ENCODE measurements at regions not wholly inside any gene's neighbourhood (a gene's known extent, or its start where the extent isn't known, plus 50 kb on each side); places are given as distances from the start of the nearest gene placed in this dataset.

DNA sequence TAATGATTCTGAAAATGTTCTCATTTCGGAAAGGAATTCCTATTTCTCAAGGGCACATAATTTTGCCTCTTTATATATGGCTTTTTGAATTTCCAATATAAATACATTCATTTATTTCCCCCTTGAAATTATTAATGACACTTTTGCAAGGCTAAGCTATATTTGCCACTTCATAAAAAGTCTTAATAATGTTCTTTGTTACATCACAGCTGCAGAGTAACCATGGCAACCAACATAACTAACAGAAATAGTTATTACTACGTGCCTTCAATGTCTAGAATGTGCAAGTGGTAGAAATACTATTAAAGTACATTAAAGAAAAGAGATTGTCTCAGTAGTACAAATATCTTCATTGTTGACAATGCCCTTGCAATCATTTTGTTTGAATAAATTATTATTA lies 471.8 kb downstream of the C3orf38 start:
- Mint-ChIP-seq H3K4me3 (ENCODE audit: low read depth) (no peak overlapping the region), H3K9me3 (ENCODE audit: low read depth) (no peaks in the 10 kb centered on the region), H3K27me3 (no peaks in the 10 kb centered on the region), H3K27ac (no peak overlapping the region), H3K36me3 (ENCODE audit: insufficient read depth) (no peaks in the 10 kb centered on the region), H3K4me1 (ENCODE audit: low read depth) (no peaks in the 10 kb centered on the region)
- TF ChIP-seq, protein P1, sequence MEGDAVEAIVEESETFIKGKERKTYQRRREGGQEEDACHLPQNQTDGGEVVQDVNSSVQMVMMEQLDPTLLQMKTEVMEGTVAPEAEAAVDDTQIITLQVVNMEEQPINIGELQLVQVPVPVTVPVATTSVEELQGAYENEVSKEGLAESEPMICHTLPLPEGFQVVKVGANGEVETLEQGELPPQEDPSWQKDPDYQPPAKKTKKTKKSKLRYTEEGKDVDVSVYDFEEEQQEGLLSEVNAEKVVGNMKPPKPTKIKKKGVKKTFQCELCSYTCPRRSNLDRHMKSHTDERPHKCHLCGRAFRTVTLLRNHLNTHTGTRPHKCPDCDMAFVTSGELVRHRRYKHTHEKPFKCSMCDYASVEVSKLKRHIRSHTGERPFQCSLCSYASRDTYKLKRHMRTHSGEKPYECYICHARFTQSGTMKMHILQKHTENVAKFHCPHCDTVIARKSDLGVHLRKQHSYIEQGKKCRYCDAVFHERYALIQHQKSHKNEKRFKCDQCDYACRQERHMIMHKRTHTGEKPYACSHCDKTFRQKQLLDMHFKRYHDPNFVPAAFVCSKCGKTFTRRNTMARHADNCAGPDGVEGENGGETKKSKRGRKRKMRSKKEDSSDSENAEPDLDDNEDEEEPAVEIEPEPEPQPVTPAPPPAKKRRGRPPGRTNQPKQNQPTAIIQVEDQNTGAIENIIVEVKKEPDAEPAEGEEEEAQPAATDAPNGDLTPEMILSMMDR (IDR thresholded peaks at IDR 0.05; ENCODE audit: unreplicated experiment), result no peak
- no peak for DNase-seq (ENCODE audit: low spot score, unreplicated experiment)

DNA sequence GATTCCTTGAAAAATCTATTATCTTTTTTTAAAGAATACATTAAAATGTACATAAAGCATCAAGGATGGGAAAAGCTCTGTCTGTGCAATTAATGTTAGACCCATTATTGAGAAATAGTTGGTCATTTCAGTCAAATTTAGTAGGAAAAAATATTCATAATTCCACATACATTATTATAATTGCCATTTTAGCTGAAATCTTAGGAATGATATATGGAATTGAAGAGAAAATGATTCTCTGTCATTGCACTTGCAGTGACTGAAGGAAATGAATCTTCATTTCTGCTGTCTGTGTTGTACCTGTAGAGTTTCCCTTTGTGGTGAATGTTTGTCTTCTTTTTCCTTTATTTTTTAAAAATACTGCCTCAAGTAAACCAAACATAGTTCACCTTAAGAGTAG lies 473.9 kb downstream of the C3orf38 start:
- Mint-ChIP-seq H3K9me3 (ENCODE audit: low read depth) (no peaks in the 10 kb centered on the region), H3K27me3 (no peaks in the 10 kb centered on the region), H3K36me3 (ENCODE audit: insufficient read depth) (no peaks in the 10 kb centered on the region), H3K4me1 (ENCODE audit: low read depth) (no peaks in the 10 kb centered on the region), H3K4me3 (ENCODE audit: low read depth) (no peak overlapping the region), H3K27ac (no peak overlapping the region)
- TF ChIP-seq, protein P1 (IDR thresholded peaks at IDR 0.05; ENCODE audit: unreplicated experiment), result no peak
- DNase-seq (ENCODE audit: low spot score, unreplicated experiment), result no peak

DNA sequence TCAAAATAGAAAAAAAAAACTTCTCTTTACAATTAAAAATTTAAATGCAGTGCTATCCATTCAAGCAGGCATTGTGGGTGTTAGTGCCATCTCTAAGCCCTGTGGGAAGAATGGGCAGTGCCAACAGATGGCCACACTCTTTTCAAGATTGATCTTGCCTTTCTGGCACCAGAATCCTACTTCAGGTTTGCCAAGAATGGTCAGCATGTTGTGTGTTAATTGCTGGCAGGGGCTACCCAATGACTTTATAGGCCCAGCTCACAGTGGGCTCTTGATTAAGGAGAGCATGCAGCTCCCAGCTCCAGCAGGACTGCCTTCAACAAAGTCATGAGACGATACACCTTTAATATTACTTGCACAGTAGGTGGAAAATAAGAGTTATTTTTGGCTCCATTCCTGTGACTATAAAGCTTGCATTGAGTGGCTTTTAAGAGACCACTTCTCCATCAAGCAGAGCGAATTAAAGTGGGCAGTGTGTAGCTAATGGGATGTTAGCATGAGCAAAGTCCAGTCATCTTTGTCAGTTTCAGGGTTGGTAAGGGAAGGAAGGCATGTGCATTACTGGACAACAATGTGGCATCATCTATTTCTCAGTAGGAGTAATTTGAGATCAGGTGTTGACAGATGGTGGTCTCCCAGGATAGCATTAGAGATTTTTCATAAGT lies 476.8 kb downstream of the C3orf38 start:
- Mint-ChIP-seq H3K9me3 (ENCODE audit: low read depth) (peaks cover 3% of the 10 kb centered on the region), H3K27ac (no peak overlapping the region), H3K4me3 (ENCODE audit: low read depth) (no peak overlapping the region), H3K27me3 (no peaks in the 10 kb centered on the region), H3K4me1 (ENCODE audit: low read depth) (peaks cover 1% of the 10 kb centered on the region), H3K36me3 (ENCODE audit: insufficient read depth) (no peaks in the 10 kb centered on the region)
- TF ChIP-seq, protein P1 (IDR thresholded peaks at IDR 0.05; ENCODE audit: unreplicated experiment), result no peak
- no peak for DNase-seq (ENCODE audit: low spot score, unreplicated experiment)

DNA sequence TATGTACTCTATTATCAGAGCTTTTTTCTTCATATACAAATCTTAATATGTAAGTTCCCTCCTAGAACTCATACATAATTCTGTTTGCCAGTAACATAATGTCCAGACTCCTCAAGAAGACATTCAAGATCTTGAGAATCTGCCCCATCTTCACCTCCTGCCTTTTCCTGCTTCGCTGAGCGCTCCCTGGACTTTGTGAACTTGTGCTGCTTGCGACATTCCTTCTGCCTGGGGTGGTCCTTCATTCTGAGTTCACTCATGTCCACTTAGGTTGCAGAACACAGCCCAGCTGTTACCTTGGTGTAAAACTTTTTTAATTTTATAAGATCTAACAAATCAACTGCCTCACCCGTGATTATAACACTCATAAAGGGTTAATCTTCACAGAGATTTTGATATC lies 478.5 kb upstream of the EPHA3 start:
- Mint-ChIP-seq H3K9me3 (ENCODE audit: low read depth) (peaks cover 3% of the 10 kb centered on the region), H3K4me1 (ENCODE audit: low read depth) (peaks cover 1% of the 10 kb centered on the region), H3K27me3 (no peaks in the 10 kb centered on the region), H3K36me3 (ENCODE audit: insufficient read depth) (no peaks in the 10 kb centered on the region), H3K4me3 (ENCODE audit: low read depth) (no peak overlapping the region), H3K27ac (no peak overlapping the region)
- DNase-seq (ENCODE audit: low spot score, unreplicated experiment), result no peak
- TF ChIP-seq, protein P1 (IDR thresholded peaks at IDR 0.05; ENCODE audit: unreplicated experiment), result no peak

DNA sequence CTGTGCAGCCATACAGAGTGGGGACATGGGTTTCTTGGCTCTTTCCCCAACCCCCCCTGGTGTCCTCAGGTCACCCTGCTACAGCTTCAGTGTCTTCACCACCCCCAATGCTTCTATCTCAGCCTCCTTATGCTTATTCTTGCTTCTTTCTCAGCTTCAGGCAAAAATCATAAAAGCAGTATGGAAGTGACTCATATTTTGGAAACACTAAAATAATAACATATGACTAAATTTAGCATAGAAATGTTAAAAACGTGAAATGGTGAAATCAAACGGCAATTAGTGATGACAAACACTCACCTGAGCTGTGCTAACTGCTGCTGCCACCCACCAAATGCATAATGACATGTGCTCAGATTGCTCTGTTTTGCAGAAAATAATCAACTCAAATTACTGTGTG lies 475.2 kb upstream of the EPHA3 start:
- Mint-ChIP-seq H3K4me1 (ENCODE audit: low read depth) (peaks cover 1% of the 10 kb centered on the region), H3K27me3 (no peaks in the 10 kb centered on the region), H3K27ac (no peak overlapping the region), H3K36me3 (ENCODE audit: insufficient read depth) (no peaks in the 10 kb centered on the region), H3K9me3 (ENCODE audit: low read depth) (peaks cover 10% of the 10 kb centered on the region), H3K4me3 (ENCODE audit: low read depth) (no peak overlapping the region)
- TF ChIP-seq, protein P1 (IDR thresholded peaks at IDR 0.05; ENCODE audit: unreplicated experiment), result no peak
- no peak for DNase-seq (ENCODE audit: low spot score, unreplicated experiment)

Data from progenitor cell of endocrine pancreas (in vitro differentiated cells).